Adrenal gland (tissue), 5 donors: ENCODE measurements at regions not wholly inside any gene's neighbourhood (a gene's known extent, or its start where the extent isn't known, plus 50 kb on each side); places are given as distances from the start of the nearest gene placed in this dataset.

Experiments
- POLR2A ChIP-seq, 2 donors: fragments of 450-650 bp; IDR thresholded peaks; one replicate each; pipeline ENCODE4 v1.6.1; 2017; ENCODE audit warnings: antibody characterized with exemption in 2 of 2, mild to moderate bottlenecking in 2 of 2, moderate library complexity in 1 of 2
- TF ChIP-seq, protein P1 (sequence below), 6 experiments: fragments of 450-650 bp in 4 of 6; fragments of 200-600 bp in 2 of 6; sonication (generic) in 1 of 6; IDR thresholded peaks; 1 replicate in 5 of 6; 2 replicates in 1 of 6; pipeline versions ENCODE4 v1.5.1 to v1.8.0; 2016 to 2021; ENCODE audit warnings: antibody characterized with exemption in 6 of 6, mild to moderate bottlenecking in 2 of 6, moderate library complexity in 1 of 6
- donor health status: DM: no; HTN: no; CAD: no.

DNA sequence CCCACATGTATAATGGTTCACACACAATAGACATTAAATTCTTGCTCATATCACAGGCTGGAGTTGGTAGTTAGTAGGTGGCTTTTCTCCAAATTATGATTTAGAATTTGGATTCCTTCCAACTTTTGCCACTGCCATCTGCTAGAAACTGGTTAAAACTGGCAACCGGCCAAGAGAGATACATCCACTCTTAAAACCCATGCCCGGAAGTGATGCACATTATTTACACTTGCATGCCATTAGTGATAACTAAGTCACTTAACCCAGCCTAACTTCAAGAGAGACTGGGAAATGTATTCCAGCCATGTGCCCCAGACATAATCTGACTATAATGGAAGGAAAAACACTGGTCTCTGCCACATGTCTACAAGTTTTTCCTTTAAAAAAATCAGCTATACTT, 395.7 kb upstream of the SEMA6A start:
- TF ChIP-seq, protein P1, sequence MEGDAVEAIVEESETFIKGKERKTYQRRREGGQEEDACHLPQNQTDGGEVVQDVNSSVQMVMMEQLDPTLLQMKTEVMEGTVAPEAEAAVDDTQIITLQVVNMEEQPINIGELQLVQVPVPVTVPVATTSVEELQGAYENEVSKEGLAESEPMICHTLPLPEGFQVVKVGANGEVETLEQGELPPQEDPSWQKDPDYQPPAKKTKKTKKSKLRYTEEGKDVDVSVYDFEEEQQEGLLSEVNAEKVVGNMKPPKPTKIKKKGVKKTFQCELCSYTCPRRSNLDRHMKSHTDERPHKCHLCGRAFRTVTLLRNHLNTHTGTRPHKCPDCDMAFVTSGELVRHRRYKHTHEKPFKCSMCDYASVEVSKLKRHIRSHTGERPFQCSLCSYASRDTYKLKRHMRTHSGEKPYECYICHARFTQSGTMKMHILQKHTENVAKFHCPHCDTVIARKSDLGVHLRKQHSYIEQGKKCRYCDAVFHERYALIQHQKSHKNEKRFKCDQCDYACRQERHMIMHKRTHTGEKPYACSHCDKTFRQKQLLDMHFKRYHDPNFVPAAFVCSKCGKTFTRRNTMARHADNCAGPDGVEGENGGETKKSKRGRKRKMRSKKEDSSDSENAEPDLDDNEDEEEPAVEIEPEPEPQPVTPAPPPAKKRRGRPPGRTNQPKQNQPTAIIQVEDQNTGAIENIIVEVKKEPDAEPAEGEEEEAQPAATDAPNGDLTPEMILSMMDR (IDR thresholded peaks at IDR 0.05): no peak
- no peak for TF ChIP-seq POLR2A (IDR thresholded peaks at IDR 0.05)
